Aorta (tissue), 5 donors: ENCODE measurements at regions not wholly inside any gene's neighbourhood (a gene's known extent, or its start where the extent isn't known, plus 50 kb on each side); places are given as distances from the start of the nearest gene placed in this dataset.

ENCODE experiments used
- ATAC-seq: fragments of 200-7000 bp; cut with Tn5 transposase; one replicate; pipeline ENCODE4 v1.9.1; 2022; ENCODE audit warnings: moderate library complexity; ENCODE audit not compliant: low FRiP score
- DNase-seq, 2 donors: peaks; one replicate each; pipeline ENCODE4 v3.0.0-alpha.2; 2020
- H3K27ac ChIP-seq, 2 donors: one replicate each; pipeline ENCODE4 v1.5.1; 2013; ENCODE audit warnings: low read length in 2 of 2, mild to moderate bottlenecking in 2 of 2, moderate library complexity in 2 of 2, control low read depth in 1 of 2, inconsistent platforms in 1 of 2, low read depth in 1 of 2
- H3K27me3 ChIP-seq, 2 donors: one replicate each; pipeline ENCODE4 v1.6.1; 2013; ENCODE audit warnings: control low read depth in 1 of 2, low read length in 1 of 2, mild to moderate bottlenecking in 1 of 2, moderate library complexity in 1 of 2; ENCODE audit not compliant: insufficient read depth in 2 of 2, control insufficient read depth in 1 of 2
- H3K36me3 ChIP-seq, 2 donors: one replicate each; pipeline ENCODE4 v1.6.1; 2013; ENCODE audit warnings: control low read depth in 1 of 2, low read length in 1 of 2, mild to moderate bottlenecking in 1 of 2; ENCODE audit not compliant: insufficient read depth in 2 of 2, control insufficient read depth in 1 of 2
- H3K4me1 ChIP-seq, 2 donors: one replicate each; pipeline ENCODE4 v1.6.1; 2013; ENCODE audit warnings: low read length in 2 of 2, control low read depth in 1 of 2, mild to moderate bottlenecking in 1 of 2, moderate library complexity in 1 of 2; ENCODE audit not compliant: insufficient read depth in 2 of 2, control insufficient read depth in 1 of 2
- H3K4me3 ChIP-seq, 2 donors: one replicate each; pipeline ENCODE4 v1.5.1; 2013; ENCODE audit warnings: low read length in 2 of 2, control low read depth in 1 of 2, mild to moderate bottlenecking in 1 of 2
- H3K9me3 ChIP-seq: one replicate; pipeline ENCODE4 v1.6.1; 2013; ENCODE audit warnings: mild to moderate bottlenecking, low read length; ENCODE audit not compliant: control insufficient read depth
- WGBS, 2 donors: extraction: QIAGEN DNeasy Blood & Tissue Kit; methylation state at CpG; one replicate each; pipeline ENCODE4 v1.1.7; 2013; 5-methylcytosine and 5-hydroxymethylcytosine counted together
- intact Hi-C, 2 donors: fragments of 100-400 bp; cut with DNase I; formaldehyde crosslinking; loops; one replicate each; pipeline versions ENCODE4 v1.14.2 to v1.15.0; 2022
- donor health status: healthy with polysubstance abuse.
- donor health status: Bipolar disorder and iron deficiency.
- donor health status: DM: no; HTN: no; CAD: no.
- donor health status: DM: no; HTN: no; CAD: no.
- donor health status: DM: yes; HTN: yes; CAD: no.

DNA sequence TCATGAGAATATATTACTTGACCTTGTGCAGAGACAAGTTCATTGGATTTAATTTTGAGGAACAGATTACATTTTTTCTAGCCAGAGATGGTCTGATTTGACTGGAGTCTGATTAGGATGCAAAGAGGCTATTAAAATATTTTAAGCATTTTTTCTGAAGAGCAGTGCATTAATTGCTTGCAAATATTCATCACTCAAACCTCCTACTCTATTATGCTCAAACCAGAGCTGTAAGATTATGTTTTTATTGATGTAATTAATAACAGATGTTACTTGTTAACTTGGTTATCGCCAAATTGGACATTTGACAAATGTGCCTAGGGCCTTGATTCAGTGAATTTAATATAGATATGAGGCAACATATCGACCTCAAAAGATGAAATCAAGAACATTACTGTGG is 160.9 kb upstream of the SLC13A1 start:
- Histone ChIP-seq H3K4me3 (no peak overlapping the region), H3K27me3 (no peaks in the 10 kb centered on the region), H3K4me1 (no peaks in the 10 kb centered on the region), H3K27ac (no peak overlapping the region), H3K9me3 (no peaks in the 10 kb centered on the region), H3K36me3 (no peaks in the 10 kb centered on the region)
- DNase-seq (no peak), ATAC-seq (no peak)
- intact Hi-C loops: no loop called here
- WGBS, 2 donors: 33 to 52% methylated on average over 2 of the region's 2 CpGs

DNA sequence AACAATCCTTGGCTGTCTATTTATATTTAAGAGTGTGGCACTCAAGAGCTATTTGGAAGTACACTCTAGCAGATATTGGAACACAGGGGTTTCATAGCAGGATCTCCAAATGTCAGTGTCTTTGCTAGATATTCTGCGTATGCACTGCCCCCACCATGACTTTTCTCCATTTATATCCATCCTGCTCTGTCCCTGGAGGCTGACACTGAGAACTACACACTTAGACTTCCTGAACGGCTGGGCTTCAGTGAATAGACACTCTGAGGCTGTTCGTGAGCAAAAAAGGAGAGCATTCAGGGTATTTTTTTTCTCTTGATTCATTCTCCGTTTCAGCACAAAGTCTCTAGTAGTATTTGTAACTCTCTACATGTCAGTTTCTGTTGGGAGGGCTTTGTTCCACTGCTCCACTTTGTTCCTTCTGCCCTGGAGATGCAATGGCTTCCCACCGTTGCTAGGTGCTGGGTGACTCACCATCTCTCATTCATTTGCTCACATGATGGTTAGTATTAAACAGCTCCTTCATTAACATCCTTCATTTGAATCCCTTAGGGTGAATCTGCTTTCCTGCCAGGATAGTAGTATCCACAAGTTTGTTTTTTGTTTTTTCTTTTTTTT is 155.9 kb upstream of the SLC13A1 start:
- DNase-seq: no peak
- no peaks in the 10 kb centered on the region for H3K36me3 ChIP-seq
- H3K27ac ChIP-seq: no peak overlapping the region
- no peak for ATAC-seq
- intact Hi-C loops: no loop called here
- no peaks in the 10 kb centered on the region for H3K4me1 ChIP-seq
- no peak overlapping the region for H3K4me3 ChIP-seq
- no peaks in the 10 kb centered on the region for H3K9me3 ChIP-seq
- no peaks in the 10 kb centered on the region for H3K27me3 ChIP-seq
- 36 to 47% methylated on average over 5 of the region's 5 CpGs for WGBS, 2 donors

DNA sequence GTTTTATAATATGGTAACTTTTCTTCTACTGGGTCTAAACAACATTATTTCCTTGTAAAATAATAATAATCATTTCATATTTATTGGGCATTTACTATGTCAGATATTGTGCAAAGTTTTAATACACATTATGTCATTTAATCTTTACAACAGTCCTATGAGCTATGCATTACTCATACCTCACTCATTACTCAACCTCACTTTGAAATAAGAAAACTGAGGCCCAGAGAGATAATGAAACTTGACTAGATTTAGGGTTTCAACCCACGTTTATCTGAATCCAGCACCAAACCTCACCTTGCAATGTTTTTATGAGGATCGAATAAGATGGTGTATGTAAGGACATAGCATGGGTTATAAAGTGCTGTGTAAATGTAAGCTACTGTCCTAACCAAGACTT is 153.2 kb upstream of the SLC13A1 start:
- no peaks in the 10 kb centered on the region for H3K36me3 ChIP-seq
- H3K4me3 ChIP-seq: no peak overlapping the region
- no peak for DNase-seq
- no peaks in the 10 kb centered on the region for H3K4me1 ChIP-seq
- no peak for ATAC-seq
- intact Hi-C loops: no loop called here
- 67 to 70% methylated on average over 2 of the region's 2 CpGs for WGBS, 2 donors
- no peaks in the 10 kb centered on the region for H3K9me3 ChIP-seq
- H3K27ac ChIP-seq: no peak overlapping the region
- no peaks in the 10 kb centered on the region for H3K27me3 ChIP-seq

DNA sequence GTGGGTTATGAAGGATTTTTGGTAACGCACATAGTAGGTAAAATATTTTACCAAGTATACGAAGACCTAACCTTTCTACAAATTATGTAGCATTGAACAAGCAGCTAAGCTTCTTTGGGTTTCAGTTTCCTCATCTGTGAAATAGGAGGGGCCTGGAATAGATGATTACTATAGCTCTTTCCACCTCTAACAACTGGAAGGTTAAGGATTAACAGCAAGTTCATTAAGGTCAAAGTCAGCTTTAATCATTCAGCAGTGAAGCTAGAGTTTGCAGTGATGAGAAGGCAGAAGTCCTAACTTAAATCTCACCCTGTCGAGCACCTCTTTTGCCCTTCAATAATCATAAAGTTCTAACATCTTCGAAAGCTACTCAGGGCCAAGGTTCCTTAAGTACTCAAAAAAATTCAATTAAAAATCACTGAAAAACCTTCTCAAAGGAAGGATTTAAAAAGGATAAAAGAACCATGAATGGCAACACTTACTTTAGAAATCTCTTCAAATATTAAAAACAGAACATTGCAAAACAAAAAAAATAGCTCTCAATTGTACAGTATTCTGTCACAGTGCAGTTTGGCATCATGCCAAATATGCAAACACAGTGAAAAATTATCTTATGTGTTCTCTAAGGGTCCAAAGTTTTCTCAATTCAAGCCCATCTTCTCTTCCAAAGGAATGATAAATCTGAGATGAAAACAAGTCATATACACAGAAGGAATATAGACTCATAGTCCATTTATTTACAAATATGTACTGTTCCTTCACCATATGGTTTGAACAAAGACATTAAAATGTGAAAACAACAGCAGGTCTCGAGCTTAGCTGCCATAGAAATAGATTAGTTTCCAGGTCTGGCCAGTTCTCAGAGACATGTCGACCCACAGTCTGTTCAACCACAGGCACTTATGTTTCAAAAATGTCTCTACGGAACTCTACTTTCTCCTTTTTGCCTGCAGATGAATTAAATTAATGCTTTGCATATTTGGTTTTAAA is 152.0 kb upstream of the SLC13A1 start:
- no peaks in the 10 kb centered on the region for H3K9me3 ChIP-seq
- H3K27ac ChIP-seq: no peak overlapping the region
- WGBS, 2 donors: 58 to 60% methylated on average over 7 of the region's 7 CpGs
- intact Hi-C loops: no loop called here
- no peak overlapping the region for H3K4me3 ChIP-seq
- DNase-seq (no peak), ATAC-seq (no peak)
- H3K4me1 ChIP-seq: no peaks in the 10 kb centered on the region
- no peaks in the 10 kb centered on the region for H3K27me3 ChIP-seq
- no peaks in the 10 kb centered on the region for H3K36me3 ChIP-seq

DNA sequence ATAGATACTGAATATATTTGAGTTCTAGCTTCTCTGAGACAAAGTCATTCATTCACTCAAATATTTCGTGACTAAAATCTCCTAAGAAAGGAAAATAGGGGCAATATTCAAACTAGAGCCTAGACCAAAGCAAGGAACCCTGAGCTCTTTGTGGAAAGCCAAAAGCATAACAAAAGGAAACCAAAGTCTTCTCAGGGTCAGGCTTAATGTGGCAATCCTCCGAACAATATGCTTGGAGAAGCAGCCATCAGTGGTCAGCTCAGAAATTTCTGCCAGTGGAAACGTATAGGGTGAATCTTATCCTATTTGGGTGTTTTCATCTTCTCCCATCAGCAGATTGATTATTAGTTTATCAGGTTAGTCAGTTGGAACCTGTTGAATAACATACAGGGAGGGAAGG is 151.3 kb upstream of the SLC13A1 start:
- 87 to 89% methylated on average over 3 of the region's 3 CpGs for WGBS, 2 donors
- Histone ChIP-seq H3K27me3 (no peaks in the 10 kb centered on the region), H3K4me3 (no peak overlapping the region), H3K9me3 (no peaks in the 10 kb centered on the region), H3K4me1 (no peaks in the 10 kb centered on the region), H3K36me3 (no peaks in the 10 kb centered on the region), H3K27ac (no peak overlapping the region)
- DNase-seq: no peak
- ATAC-seq: no peak
- intact Hi-C loops: no loop called here

DNA sequence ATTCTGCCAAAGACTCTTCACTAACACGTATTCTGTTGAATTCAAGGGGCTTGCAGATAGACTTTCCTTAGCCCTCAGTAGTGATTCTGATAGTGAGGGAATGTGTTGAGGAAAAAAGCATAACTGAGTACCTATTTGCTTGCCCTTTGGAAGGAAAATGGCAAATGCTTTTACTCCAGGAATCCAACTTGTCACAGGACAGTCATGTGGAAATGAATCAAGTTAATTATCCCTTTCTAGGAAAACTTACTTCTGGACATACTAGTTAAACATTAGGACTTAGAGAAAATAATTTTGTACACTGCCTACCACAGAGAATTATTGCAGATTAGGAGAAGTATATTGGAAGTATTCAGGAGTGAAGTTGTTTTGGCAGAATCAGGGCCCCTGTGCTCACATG is 148.9 kb upstream of the SLC13A1 start:
- ATAC-seq (no peak), DNase-seq (no peak)
- intact Hi-C loops: no loop called here
- H3K36me3 ChIP-seq: no peaks in the 10 kb centered on the region
- H3K27ac ChIP-seq: no peak overlapping the region
- WGBS, 2 donors: 52 to 61% methylated on average over 1 of the region's 1 CpG
- no peaks in the 10 kb centered on the region for H3K27me3 ChIP-seq
- H3K4me3 ChIP-seq: no peak overlapping the region
- H3K4me1 ChIP-seq: no peaks in the 10 kb centered on the region
- peaks cover 2% of the 10 kb centered on the region for H3K9me3 ChIP-seq

DNA sequence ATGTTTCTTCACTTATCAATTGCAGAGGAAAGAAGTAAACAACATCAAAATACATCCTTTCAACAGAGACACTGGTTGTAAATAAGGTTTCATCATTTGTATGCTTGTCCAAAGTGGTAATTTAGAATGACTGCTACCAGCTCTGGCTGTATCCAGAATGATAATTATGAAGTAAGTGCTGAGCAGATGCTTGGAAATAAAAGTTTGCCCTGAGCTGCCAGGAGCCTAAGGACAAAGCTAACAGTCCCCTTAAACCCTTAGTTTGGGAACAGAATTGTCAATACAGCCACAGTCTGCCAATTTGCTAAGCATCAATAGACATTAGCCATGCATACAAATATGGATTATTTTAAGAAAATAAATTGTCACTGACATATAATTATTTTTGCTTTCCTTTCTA is 147.0 kb upstream of the SLC13A1 start:
- H3K27ac ChIP-seq: no peak overlapping the region
- H3K36me3 ChIP-seq: no peaks in the 10 kb centered on the region
- ATAC-seq (no peak), DNase-seq (no peak)
- intact Hi-C loops: no loop called here
- H3K4me1 ChIP-seq: no peaks in the 10 kb centered on the region
- H3K4me3 ChIP-seq: no peak overlapping the region
- H3K9me3 ChIP-seq: peaks cover 2% of the 10 kb centered on the region
- H3K27me3 ChIP-seq: no peaks in the 10 kb centered on the region

DNA sequence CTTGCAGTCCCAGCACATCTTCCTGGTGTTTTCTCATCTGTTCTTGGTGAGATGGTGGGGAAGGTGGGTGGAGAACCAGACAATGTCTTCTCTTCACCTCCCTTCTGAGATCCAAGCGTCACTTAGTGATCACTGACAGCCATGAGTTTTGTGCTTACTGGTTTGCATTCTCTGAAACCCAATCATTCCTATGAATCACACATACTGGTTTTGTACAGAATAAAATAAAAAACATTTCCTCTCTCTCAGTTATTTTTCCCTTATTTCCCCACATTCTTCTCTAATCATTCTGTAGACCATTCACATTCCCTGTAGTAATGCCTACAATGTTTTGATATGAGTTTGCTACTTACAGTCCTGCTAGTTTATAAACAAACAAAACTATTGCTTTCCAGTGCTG is 143.8 kb upstream of the SLC13A1 start:
- 65 to 70% methylated on average over 1 of the region's 1 CpG for WGBS, 2 donors
- no peak overlapping the region for H3K4me3 ChIP-seq
- no peak for DNase-seq
- intact Hi-C loops: no loop called here
- no peaks in the 10 kb centered on the region for H3K36me3 ChIP-seq
- peaks cover 2% of the 10 kb centered on the region for H3K9me3 ChIP-seq
- H3K4me1 ChIP-seq: no peaks in the 10 kb centered on the region
- no peak for ATAC-seq
- no peak overlapping the region for H3K27ac ChIP-seq
- H3K27me3 ChIP-seq: no peaks in the 10 kb centered on the region

DNA sequence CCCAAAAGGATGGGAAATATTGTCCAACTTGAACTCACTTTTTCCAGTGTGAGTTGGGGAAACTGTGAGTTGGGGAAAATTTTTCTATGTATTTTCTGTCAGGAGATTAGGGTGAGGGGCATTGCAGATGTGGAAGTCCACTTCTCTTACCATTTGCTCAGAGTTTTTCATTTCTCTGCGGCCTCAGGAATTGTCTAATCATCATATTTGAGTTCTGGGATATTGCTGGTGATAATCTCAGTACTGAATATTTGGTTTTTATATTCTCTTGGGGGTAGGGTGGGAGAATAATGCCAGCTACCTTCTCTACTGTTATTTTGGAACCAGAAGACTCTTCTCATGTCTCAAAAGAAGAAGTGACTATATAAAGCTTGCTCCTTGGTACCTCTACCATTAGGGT is 141.3 kb upstream of the SLC13A1 start:
- H3K36me3 ChIP-seq: no peaks in the 10 kb centered on the region
- no peak overlapping the region for H3K4me3 ChIP-seq
- no peaks in the 10 kb centered on the region for H3K27me3 ChIP-seq
- H3K27ac ChIP-seq: no peak overlapping the region
- peaks cover 2% of the 10 kb centered on the region for H3K9me3 ChIP-seq
- DNase-seq (no peak), ATAC-seq (no peak)
- intact Hi-C loops: no loop called here
- no peaks in the 10 kb centered on the region for H3K4me1 ChIP-seq
- 68 to 74% methylated on average over 1 of the region's 1 CpG for WGBS, 2 donors
